Transverse colon (tissue), 4 donors: ENCODE measurements at regions not wholly inside any gene's neighbourhood (a gene's known extent, or its start where the extent isn't known, plus 50 kb on each side); places are given as distances from the start of the nearest gene placed in this dataset.

Source experiments
- CTCF ChIP-seq, 5 experiments: fragments of 200-600 bp in 3 of 5; fragments of 450-650 bp in 2 of 5; sonication (generic) in 3 of 5; IDR thresholded peaks; 1 replicate in 2 of 5; 2 replicates in 3 of 5; pipeline ENCODE4 v1.5.1; 2016 to 2017; ENCODE audit warnings: antibody characterized with exemption in 5 of 5, inconsistent platforms in 3 of 5, mild to moderate bottlenecking in 2 of 5, moderate library complexity in 1 of 5
- EP300 ChIP-seq: sonication (generic); formaldehyde crosslinking; IDR thresholded peaks from one replicate; pipeline ENCODE4 v1.6.1; 2017; ENCODE audit warnings: antibody characterized with exemption, low read depth
- POLR2A ChIP-seq: fragments of 450-650 bp; IDR thresholded peaks from one replicate; pipeline ENCODE4 v1.6.1; 2016; ENCODE audit warnings: antibody characterized with exemption, mild to moderate bottlenecking, moderate library complexity
- POLR2AphosphoS5 ChIP-seq, 3 donors: sonication (generic); formaldehyde crosslinking; IDR thresholded peaks; one replicate each; pipeline ENCODE4 v1.6.1; 2016; ENCODE audit warnings: antibody characterized with exemption in 3 of 3

- TF ChIP-seq EP300 (no peak), CTCF (IDR thresholded peaks at IDR 0.05) (no peak), POLR2AphosphoS5 (IDR thresholded peaks at IDR 0.05) (no peak), POLR2A (no peak)
Measured at GRCh38 chr3:137296116-137296515, 338.3 kb downstream of the IL20RB start.
